ENCODE measurements at regions not wholly inside any gene's neighbourhood (a gene's known extent, or its start where the extent isn't known, plus 50 kb on each side); places are given as distances from the start of the nearest gene placed in this dataset.

- H3K27me3 ChIP-seq (ENCODE audit: low read length): no peaks in the 10 kb centered on the region
- no peak overlapping the region for H3K27ac ChIP-seq (ENCODE audit: low read depth, low read length)
- H3K4me2 ChIP-seq (ENCODE audit: low read depth, low read length, poor library complexity, severe bottlenecking): no peak overlapping the region
- TF ChIP-seq EZH2phosphoT487 (conservative IDR thresholded peaks at IDR 0.05; ENCODE audit: low read length): no peak
- TF ChIP-seq, protein P1, sequence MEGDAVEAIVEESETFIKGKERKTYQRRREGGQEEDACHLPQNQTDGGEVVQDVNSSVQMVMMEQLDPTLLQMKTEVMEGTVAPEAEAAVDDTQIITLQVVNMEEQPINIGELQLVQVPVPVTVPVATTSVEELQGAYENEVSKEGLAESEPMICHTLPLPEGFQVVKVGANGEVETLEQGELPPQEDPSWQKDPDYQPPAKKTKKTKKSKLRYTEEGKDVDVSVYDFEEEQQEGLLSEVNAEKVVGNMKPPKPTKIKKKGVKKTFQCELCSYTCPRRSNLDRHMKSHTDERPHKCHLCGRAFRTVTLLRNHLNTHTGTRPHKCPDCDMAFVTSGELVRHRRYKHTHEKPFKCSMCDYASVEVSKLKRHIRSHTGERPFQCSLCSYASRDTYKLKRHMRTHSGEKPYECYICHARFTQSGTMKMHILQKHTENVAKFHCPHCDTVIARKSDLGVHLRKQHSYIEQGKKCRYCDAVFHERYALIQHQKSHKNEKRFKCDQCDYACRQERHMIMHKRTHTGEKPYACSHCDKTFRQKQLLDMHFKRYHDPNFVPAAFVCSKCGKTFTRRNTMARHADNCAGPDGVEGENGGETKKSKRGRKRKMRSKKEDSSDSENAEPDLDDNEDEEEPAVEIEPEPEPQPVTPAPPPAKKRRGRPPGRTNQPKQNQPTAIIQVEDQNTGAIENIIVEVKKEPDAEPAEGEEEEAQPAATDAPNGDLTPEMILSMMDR (IDR thresholded peaks at IDR 0.05; ENCODE audit: insufficient read depth, low read length, poor library complexity, severe bottlenecking): no peak
- no peak overlapping the region for H3K9ac ChIP-seq (ENCODE audit: low read length)
- no peaks in the 10 kb centered on the region for H3K9me2 ChIP-seq (replicated peaks; ENCODE audit: insufficient read depth, low read length)
- no peaks in the 10 kb centered on the region for H3K9me3 ChIP-seq (ENCODE audit: insufficient read depth, low read length)
- no peaks in the 10 kb centered on the region for H3K36me3 ChIP-seq (ENCODE audit: low read length)
- H3K4me3 ChIP-seq (ENCODE audit: insufficient read depth, low read length, poor library complexity, severe bottlenecking): no peak overlapping the region
- no peaks in the 10 kb centered on the region for H4K20me1 ChIP-seq (ENCODE audit: low read depth, low read length)
- H3F3A ChIP-seq (ENCODE audit: insufficient read depth): no peaks in the 10 kb centered on the region
- no peak overlapping the region for H2AFZ ChIP-seq (ENCODE audit: low read depth, low read length, severe bottlenecking)
- no peaks in the 10 kb centered on the region for H3K79me2 ChIP-seq (ENCODE audit: insufficient read depth, low read length)
Observed at GRCh38 chr12:127562816-127563215, 704.2 kb upstream of the TMEM132C start.

DNA sequence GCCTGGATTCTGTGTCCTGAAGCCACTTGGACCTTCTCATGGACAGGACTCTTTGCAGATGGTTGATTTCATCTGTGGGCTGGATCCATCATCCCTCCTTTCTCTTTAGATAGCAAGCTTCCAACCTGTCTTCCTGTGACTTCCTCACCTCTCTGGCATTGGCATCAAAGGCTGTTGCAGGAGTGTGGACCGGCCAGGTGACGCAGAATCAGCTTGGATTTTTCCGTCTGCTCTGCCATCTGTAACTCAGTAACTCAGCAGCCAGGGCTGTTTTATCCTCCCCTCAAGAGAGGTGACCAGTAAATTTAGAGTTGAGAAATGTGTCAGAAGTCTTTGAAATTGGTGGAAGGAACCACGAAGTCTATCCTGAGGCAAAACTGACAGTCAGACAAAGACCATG lies 701.7 kb upstream of the TMEM132C start:
- no peaks in the 10 kb centered on the region for H4K20me1 ChIP-seq (ENCODE audit: low read depth, low read length)
- no peak overlapping the region for H3K4me3 ChIP-seq (ENCODE audit: insufficient read depth, low read length, poor library complexity, severe bottlenecking)
- H3F3A ChIP-seq (ENCODE audit: insufficient read depth): no peaks in the 10 kb centered on the region
- H3K9me3 ChIP-seq (ENCODE audit: insufficient read depth, low read length): no peaks in the 10 kb centered on the region
- H3K9ac ChIP-seq (ENCODE audit: low read length): no peak overlapping the region
- H3K36me3 ChIP-seq (ENCODE audit: low read length): no peaks in the 10 kb centered on the region
- H3K4me2 ChIP-seq (ENCODE audit: low read depth, low read length, poor library complexity, severe bottlenecking): no peak overlapping the region
- TF ChIP-seq, protein P1 (IDR thresholded peaks at IDR 0.05; ENCODE audit: insufficient read depth, low read length, poor library complexity, severe bottlenecking): no peak
- no peak for TF ChIP-seq EZH2phosphoT487 (conservative IDR thresholded peaks at IDR 0.05; ENCODE audit: low read length)
- no peaks in the 10 kb centered on the region for H3K9me2 ChIP-seq (replicated peaks; ENCODE audit: insufficient read depth, low read length)
- no peaks in the 10 kb centered on the region for H3K27me3 ChIP-seq (ENCODE audit: low read length)
- no peak overlapping the region for H2AFZ ChIP-seq (ENCODE audit: low read depth, low read length, severe bottlenecking)
- no peak overlapping the region for H3K27ac ChIP-seq (ENCODE audit: low read depth, low read length)
- no peaks in the 10 kb centered on the region for H3K79me2 ChIP-seq (ENCODE audit: insufficient read depth, low read length)

- TF ChIP-seq, protein P1 (IDR thresholded peaks at IDR 0.05; ENCODE audit: insufficient read depth, low read length, poor library complexity, severe bottlenecking): no peak
- no peak for TF ChIP-seq EZH2phosphoT487 (conservative IDR thresholded peaks at IDR 0.05; ENCODE audit: low read length)
Observed at GRCh38 chr12:127567531-127567930, 699.4 kb upstream of the TMEM132C start.

More at GRCh38 chr12:127567531-127567930, 699.4 kb upstream of the TMEM132C start:
- Histone ChIP-seq H2AFZ (ENCODE audit: low read depth, low read length, severe bottlenecking) (no peak overlapping the region), H3K36me3 (ENCODE audit: low read length) (no peaks in the 10 kb centered on the region), H3K9ac (ENCODE audit: low read length) (no peak overlapping the region), H3K27ac (ENCODE audit: low read depth, low read length) (no peak overlapping the region), H3K9me2 (replicated peaks; ENCODE audit: insufficient read depth, low read length) (no peaks in the 10 kb centered on the region), H3K9me3 (ENCODE audit: insufficient read depth, low read length) (no peaks in the 10 kb centered on the region), H3K79me2 (ENCODE audit: insufficient read depth, low read length) (no peaks in the 10 kb centered on the region), H3K4me3 (ENCODE audit: insufficient read depth, low read length, poor library complexity, severe bottlenecking) (no peak overlapping the region), H3K4me2 (ENCODE audit: low read depth, low read length, poor library complexity, severe bottlenecking) (no peak overlapping the region), H3F3A (ENCODE audit: insufficient read depth) (no peaks in the 10 kb centered on the region), H3K27me3 (ENCODE audit: low read length) (no peaks in the 10 kb centered on the region), H4K20me1 (ENCODE audit: low read depth, low read length) (no peaks in the 10 kb centered on the region)
